Lung (tissue), 11 donors: ENCODE measurements at regions not wholly inside any gene's neighbourhood (a gene's known extent, or its start where the extent isn't known, plus 50 kb on each side); places are given as distances from the start of the nearest gene placed in this dataset.

Source experiments
- ATAC-seq: fragments of 200-7000 bp; cut with Tn5 transposase; one replicate; pipeline ENCODE4 v1.9.1; 2020; ENCODE audit warnings: moderate number of reproducible peaks; ENCODE audit not compliant: insufficient read depth, low FRiP score
- DNase-seq, 3 donors: peaks; one replicate each; pipeline ENCODE4 v3.0.0-alpha.2; 2013 to 2017
- H3K27ac ChIP-seq, 2 donors: one replicate each; pipeline ENCODE4 v1.5.1; 2013; ENCODE audit warnings: mild to moderate bottlenecking in 2 of 2, moderate library complexity in 2 of 2, control low read depth in 1 of 2, inconsistent platforms in 1 of 2, low read depth in 1 of 2, low read length in 1 of 2
- H3K27me3 ChIP-seq, 3 donors: one replicate each; pipeline ENCODE4 v1.5.1; 2013; ENCODE audit warnings: low read length in 2 of 3; ENCODE audit not compliant: control insufficient read depth in 3 of 3, insufficient read depth in 3 of 3
- H3K36me3 ChIP-seq, 4 donors: one replicate each; pipeline ENCODE4 v1.5.1; 2013; ENCODE audit warnings: low read length in 4 of 4, mild to moderate bottlenecking in 1 of 4, moderate library complexity in 1 of 4; ENCODE audit not compliant: control insufficient read depth in 4 of 4, insufficient read depth in 4 of 4
- H3K4me1 ChIP-seq, 5 donors: one replicate each; pipeline ENCODE4 v1.5.1; 2013; ENCODE audit warnings: low read length in 5 of 5, mild to moderate bottlenecking in 2 of 5, moderate library complexity in 1 of 5; ENCODE audit not compliant: control insufficient read depth in 5 of 5, insufficient read depth in 5 of 5
- H3K4me3 ChIP-seq: one replicate; pipeline ENCODE4 v1.5.1; 2013; ENCODE audit warnings: mild to moderate bottlenecking, control low read depth, moderate library complexity
- H3K9ac ChIP-seq, 2 donors: one replicate each; pipeline ENCODE4 v1.5.1; 2013; ENCODE audit warnings: low read length in 2 of 2, control low read depth in 1 of 2; ENCODE audit not compliant: insufficient read depth in 1 of 2
- H3K9me3 ChIP-seq, 4 donors: one replicate each; pipeline ENCODE4 v1.5.1; 2013; ENCODE audit warnings: low read length in 3 of 4, mild to moderate bottlenecking in 1 of 4, moderate library complexity in 1 of 4; ENCODE audit not compliant: control insufficient read depth in 4 of 4, insufficient read depth in 3 of 4
- WGBS, 2 donors: extraction: QIAGEN DNeasy Blood & Tissue Kit; methylation state at CpG; one replicate each; pipeline ENCODE4 v1.1.7; 2013; 5-methylcytosine and 5-hydroxymethylcytosine counted together
- TF ChIP-seq, protein P1 (sequence below): IDR thresholded peaks from 2 replicates; pipeline ENCODE4 v1.5.1; 2012; ENCODE audit warnings: mild to moderate bottlenecking; ENCODE audit errors: control extremely low read depth, extremely low read depth
- donor health status: control.
- donor health status: control.
- donor health status: Bipolar disorder and iron deficiency.
- donor health status: healthy.
- donor health status: DM: yes; HTN: yes; CAD: no.

DNA sequence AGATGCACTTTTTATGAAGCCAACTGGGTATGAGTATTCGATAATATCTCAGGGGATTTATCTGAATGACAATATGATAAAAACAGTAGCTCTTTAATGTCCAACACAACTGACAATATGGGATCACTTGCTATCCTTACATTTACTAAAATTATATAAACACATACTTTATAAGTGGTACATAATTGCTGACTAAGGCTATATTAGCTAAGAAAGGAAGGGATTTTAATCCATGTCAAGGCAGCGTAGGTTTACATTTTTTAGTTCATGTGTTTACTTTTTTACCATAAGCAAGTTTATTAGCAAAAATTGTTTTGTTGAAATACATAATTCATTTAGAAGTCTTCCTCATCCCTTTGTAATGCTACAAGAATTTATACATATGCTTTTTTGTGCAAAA lies 796.2 kb downstream of the TLE1 start:
- Histone ChIP-seq H3K27ac (no peak overlapping the region), H3K36me3 (no peaks in the 10 kb centered on the region), H3K9ac (no peak overlapping the region), H3K4me1 (no peaks in the 10 kb centered on the region), H3K27me3 (peaks cover 0 to 3% (median 0%) of the 10 kb centered on the region in 3 donors), H3K9me3 (peaks cover 0 to 2% (median 0%) of the 10 kb centered on the region in 4 donors), H3K4me3 (no peak overlapping the region)
- ATAC-seq (no peak), DNase-seq (no peak)
- TF ChIP-seq, protein P1, sequence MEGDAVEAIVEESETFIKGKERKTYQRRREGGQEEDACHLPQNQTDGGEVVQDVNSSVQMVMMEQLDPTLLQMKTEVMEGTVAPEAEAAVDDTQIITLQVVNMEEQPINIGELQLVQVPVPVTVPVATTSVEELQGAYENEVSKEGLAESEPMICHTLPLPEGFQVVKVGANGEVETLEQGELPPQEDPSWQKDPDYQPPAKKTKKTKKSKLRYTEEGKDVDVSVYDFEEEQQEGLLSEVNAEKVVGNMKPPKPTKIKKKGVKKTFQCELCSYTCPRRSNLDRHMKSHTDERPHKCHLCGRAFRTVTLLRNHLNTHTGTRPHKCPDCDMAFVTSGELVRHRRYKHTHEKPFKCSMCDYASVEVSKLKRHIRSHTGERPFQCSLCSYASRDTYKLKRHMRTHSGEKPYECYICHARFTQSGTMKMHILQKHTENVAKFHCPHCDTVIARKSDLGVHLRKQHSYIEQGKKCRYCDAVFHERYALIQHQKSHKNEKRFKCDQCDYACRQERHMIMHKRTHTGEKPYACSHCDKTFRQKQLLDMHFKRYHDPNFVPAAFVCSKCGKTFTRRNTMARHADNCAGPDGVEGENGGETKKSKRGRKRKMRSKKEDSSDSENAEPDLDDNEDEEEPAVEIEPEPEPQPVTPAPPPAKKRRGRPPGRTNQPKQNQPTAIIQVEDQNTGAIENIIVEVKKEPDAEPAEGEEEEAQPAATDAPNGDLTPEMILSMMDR = no peak
- WGBS, 2 donors = 83 to 93% methylated on average over 2 of the region's 2 CpGs

DNA sequence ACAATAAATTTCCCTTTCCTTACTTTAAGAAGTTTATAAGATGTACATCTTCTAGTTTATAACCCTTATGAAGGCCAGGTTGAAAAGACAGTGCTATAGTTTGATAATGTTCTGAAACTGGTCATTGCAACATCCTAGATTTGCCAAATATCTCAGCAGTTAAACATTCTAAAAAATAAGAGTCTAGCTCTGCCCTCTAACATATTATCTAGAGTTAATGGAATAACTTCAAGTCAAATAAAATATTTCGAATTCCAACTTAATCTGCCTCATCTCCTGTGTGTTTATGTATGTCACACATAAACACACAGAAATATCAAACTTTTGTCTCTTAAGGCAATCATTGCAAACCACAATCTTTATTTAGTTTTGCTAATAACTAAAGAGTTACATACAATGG lies 796.6 kb downstream of the TLE1 start:
- H3K27ac ChIP-seq = no peak overlapping the region
- H3K36me3 ChIP-seq = no peaks in the 10 kb centered on the region

DNA sequence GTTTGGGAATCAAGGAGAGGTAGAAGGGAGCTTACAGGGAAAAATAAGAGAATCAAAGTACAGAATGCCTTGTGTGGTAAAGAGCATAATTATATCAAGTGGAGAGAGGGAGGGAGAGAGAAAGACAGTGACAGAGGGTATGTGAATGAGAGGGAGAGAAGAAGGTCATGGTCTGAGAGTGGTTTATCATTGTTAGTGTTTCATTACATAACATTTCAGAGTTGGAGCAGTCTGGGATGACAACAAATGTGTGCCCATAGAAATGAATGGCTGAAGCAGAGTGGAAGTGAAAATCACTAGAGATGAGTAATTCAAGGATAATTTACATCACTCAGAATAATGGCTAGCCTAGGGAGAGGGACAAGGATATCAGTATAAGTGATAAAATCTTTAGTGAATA lies 799.2 kb downstream of the TLE1 start:
- Histone ChIP-seq H3K4me3 (no peak overlapping the region), H3K4me1 (no peaks in the 10 kb centered on the region), H3K9ac (no peak overlapping the region), H3K9me3 (peaks cover 0 to 2% (median 0%) of the 10 kb centered on the region in 4 donors), H3K27ac (no peak overlapping the region), H3K36me3 (no peaks in the 10 kb centered on the region), H3K27me3 (peaks cover 0 to 3% (median 0%) of the 10 kb centered on the region in 3 donors)
- DNase-seq (no peak), ATAC-seq (no peak)
- TF ChIP-seq, protein P1 = no peak

More for the DNA sequence above, 796.6 kb downstream of the TLE1 start:
- 72 to 77% methylated on average over 1 of the region's 1 CpG for WGBS, 2 donors
- no peak for DNase-seq
- Histone ChIP-seq H3K4me3 (no peak overlapping the region), H3K27me3 (peaks cover 0 to 3% (median 0%) of the 10 kb centered on the region in 3 donors), H3K9me3 (peaks cover 0 to 2% (median 0%) of the 10 kb centered on the region in 4 donors), H3K4me1 (no peaks in the 10 kb centered on the region), H3K9ac (no peak overlapping the region)
- TF ChIP-seq, protein P1 = no peak
- no peak for ATAC-seq

DNA sequence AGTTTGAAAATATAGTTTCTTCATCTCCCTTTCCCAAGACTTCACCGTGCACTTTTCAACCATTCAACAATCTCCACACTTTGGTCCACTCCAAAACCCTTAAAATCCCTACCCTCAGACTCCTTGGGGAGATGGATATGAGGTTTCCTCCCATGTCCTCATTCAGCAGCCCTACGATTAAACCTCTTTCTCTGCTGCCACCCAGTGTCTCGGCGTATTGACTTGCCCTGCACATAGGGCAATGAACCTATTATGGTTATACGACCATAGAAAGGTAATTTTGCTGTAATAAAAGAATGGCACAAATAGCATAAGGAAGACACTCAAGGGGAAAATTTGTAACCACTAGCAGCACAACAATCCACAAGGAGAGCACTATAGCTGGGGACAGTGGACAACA lies 803.5 kb downstream of the TLE1 start:
- no peak overlapping the region for H3K27ac ChIP-seq
- no peaks in the 10 kb centered on the region for H3K27me3 ChIP-seq
- TF ChIP-seq, protein P1 = no peak
- no peaks in the 10 kb centered on the region for H3K36me3 ChIP-seq
- 79 to 85% methylated on average over 5 of the region's 5 CpGs for WGBS, 2 donors
- H3K4me1 ChIP-seq = peaks cover 0 to 8% (median 0%) of the 10 kb centered on the region in 5 donors
- DNase-seq (peak; percentile 35 to 50 (median 37)), ATAC-seq (no peak)
- H3K9me3 ChIP-seq = peaks cover 0 to 2% (median 0%) of the 10 kb centered on the region in 4 donors
- H3K4me3 ChIP-seq = no peak overlapping the region
- H3K9ac ChIP-seq = no peak overlapping the region
